Epithelial cell of esophagus (primary cell): ENCODE measurements at regions not wholly inside any gene's neighbourhood (a gene's known extent, or its start where the extent isn't known, plus 50 kb on each side); places are given as distances from the start of the nearest gene placed in this dataset.

Source experiments
- DNase-seq: peaks from one replicate; pipeline ENCODE4 v3.0.0; 2010; ENCODE audit warnings: low read depth
- H3K4me3 ChIP-seq: 2 replicates; pipeline ENCODE4 v1.5.1; 2011; ENCODE audit warnings: mild to moderate bottlenecking, low read length, control low read depth
- TF ChIP-seq, protein P1 (sequence below): IDR thresholded peaks from 2 replicates; pipeline ENCODE4 v1.5.1; 2011; ENCODE audit warnings: low read depth, mild to moderate bottlenecking, low read length, control low read depth, inconsistent platforms; ENCODE audit not compliant: insufficient read depth; ENCODE audit errors: missing control alignments

DNA sequence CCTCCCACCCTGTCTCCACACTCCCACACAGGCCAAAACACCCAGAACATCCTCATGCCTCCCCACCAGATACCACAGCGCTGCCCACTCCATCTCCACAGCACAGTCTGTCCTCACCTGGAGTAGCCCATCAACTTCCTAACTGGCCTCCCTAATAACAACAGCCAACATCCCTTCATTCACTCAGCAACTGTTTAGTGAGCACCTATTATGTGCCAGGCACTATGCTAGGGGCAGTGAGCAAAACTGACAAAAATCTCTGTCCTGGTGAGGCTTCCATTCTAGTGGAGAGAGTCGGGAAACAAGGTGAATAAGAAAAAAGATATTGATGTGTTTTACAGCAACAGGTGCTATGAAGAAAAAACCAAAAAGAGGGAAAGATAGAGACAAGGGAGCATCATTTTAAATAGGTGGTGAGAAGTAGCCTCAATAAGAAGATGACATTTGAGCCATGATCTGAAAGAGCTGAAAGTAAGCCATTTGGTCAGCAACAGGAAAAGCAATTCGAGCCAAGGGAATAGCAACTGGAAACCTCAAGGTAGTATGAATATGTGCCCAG lies 523.9 kb downstream of the SHQ1 start:
- no peak overlapping the region for H3K4me3 ChIP-seq
- DNase-seq, result no peak
- TF ChIP-seq, protein P1, sequence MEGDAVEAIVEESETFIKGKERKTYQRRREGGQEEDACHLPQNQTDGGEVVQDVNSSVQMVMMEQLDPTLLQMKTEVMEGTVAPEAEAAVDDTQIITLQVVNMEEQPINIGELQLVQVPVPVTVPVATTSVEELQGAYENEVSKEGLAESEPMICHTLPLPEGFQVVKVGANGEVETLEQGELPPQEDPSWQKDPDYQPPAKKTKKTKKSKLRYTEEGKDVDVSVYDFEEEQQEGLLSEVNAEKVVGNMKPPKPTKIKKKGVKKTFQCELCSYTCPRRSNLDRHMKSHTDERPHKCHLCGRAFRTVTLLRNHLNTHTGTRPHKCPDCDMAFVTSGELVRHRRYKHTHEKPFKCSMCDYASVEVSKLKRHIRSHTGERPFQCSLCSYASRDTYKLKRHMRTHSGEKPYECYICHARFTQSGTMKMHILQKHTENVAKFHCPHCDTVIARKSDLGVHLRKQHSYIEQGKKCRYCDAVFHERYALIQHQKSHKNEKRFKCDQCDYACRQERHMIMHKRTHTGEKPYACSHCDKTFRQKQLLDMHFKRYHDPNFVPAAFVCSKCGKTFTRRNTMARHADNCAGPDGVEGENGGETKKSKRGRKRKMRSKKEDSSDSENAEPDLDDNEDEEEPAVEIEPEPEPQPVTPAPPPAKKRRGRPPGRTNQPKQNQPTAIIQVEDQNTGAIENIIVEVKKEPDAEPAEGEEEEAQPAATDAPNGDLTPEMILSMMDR, result no peak

DNA sequence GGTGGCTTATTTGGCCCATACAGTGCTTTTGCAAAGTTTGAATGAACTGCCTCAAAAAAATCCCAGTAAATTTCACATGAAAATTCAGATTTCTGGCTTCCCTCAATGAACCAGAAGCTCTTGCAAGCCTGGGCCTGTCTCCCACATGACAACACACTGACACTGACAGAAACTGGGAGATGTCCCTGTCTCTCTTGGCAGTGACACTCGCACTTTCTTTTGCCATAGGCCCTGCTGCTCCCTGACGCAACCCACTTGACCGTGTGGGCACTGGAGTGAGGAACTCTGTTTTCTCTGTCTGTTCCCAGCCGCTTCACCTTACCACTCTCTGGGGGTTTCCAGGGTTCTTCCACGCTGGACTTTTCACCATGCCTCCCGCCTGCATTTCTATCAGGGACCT lies 524.5 kb downstream of the SHQ1 start:
- no peak overlapping the region for H3K4me3 ChIP-seq
- TF ChIP-seq, protein P1, result no peak
- peak; percentile 42 for DNase-seq

DNA sequence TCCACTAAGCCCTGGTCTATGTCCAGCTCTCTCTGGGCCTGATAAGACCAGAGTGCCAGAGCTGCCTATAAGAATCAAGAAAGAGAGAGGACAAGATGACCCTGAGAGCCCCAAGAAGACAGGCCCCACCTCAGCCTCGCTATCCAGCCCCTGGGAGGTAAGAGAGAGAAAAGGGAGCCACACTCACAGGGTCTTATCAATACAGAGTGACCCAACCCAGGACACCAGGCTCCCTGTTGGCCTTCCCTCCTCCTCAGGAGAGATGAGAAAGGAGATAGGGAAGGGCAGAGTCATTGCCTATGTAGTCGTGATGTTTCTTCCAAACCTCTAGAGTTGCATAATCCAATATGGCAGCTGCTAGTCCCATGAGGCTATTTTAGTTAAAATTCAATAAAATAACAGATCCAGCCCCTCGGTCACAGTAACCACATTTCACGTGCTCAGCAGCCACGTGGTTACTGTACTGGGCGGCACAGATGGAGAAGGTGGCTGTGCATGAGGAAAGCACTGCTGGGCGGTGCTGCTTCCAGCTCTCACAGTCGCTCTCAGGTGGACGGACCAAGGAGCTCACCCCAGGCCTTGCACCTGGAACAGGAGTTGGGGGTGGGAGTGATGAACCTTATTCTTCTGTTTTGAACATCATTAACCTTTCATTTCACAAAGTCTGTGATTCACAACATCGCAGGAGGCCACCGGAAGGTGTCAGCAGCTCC lies 525.8 kb downstream of the SHQ1 start:
- TF ChIP-seq, protein P1, result no peak
- no peak for DNase-seq
- H3K4me3 ChIP-seq, result no peak overlapping the region

DNA sequence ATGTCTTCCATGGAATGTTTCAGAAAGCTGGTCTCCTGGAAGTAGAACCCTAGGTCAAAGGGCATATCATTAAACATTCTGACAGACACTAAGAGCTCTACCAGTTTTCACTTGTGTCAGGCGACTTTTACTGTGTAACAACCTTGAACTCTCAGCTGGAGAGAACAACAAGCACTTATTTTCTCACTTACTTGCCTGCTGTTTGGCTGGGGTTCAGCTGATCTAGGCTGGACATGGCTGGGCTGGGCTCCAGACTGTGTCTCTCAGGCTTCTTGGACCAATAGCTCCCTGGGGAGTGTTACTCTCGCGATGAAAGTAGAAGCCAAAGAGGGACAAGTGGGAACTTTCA lies 527.3 kb downstream of the SHQ1 start:
- DNase-seq, result no peak
- TF ChIP-seq, protein P1, result no peak
- no peak overlapping the region for H3K4me3 ChIP-seq

DNA sequence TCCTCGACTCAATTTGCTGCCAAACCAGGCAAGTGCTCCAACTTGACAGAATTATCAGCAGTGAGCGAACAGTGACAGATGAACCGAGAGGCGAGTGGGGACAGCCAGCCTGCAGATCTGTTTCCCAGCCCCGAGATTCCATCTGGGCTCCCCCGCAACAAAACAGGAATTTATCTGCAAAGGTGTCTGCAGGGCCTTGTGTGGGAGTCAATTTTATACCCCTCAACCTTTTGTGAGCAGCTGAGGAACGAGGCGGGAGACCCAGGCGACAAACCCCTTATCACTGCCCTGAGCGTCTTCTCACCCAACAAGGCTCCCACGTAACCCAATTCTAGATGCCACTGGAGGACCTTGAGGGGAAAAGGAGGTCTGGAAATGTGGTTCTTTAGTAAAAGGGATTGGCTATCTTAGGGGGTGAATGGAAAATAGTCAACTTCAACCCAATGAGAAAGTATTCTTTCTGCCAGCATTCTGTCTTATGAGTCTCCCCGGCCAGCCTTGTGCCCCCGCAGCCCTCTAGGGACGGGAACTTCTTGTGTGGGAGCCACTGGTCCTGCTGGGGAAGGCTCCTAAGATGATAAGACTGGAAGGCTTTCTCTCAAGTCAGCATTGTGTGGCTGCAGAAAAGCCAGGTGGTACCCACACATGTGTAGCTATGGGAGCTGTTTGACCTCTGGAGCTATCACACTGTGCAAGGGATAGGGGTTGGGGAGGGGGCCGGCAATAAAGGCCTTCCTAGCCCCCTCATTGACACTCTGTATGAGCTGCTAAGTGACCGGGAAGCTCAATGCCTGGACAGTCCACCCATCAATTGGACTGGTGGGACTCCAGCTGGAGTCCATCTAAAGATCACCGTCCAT lies 527.9 kb downstream of the SHQ1 start:
- TF ChIP-seq, protein P1, result no peak
- no peak overlapping the region for H3K4me3 ChIP-seq
- DNase-seq, result no peak

DNA sequence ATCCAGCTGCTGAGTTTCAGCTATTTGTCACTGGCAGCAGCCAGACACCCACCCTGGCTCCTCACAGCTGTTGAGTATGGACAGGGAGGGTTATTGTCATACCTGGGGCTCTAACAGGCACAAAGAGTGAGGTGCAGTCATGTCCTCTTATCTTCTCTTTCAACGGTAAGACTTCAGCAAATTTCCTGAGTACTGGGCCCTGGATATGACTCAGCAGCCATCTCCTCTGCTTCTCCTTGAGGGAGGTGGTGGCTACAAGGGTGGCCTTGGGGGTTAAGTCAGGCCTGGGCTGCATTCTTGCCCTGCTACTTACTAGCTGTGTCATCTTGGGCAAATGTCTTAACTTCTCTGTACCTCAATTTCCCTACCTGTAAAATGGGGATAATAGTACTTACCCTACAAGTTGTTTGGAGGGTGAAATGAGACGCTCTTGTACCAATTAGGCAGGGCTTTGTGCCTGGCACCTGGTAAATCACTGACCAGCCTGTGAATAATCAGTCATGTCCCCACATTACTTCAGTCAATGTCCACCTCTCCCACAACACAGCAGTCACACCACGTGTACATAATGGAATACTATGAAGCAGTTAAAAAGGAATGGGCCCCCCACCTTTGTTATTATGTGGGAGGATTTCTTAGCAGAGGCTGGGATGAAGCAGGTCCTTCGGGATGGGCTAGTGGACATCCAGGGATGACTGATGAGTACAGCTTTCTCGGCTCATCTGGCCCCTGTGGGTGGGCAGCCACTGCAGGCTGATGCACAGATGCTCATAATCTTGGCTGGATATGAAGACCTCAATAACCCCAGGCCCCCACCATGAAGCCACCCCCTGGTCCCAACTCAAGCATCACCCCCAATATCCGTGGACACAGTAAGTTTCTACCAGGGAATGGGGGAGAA lies 528.8 kb downstream of the SHQ1 start:
- TF ChIP-seq, protein P1, result no peak
- peak; percentile 21 for DNase-seq
- no peak overlapping the region for H3K4me3 ChIP-seq
